Right lobe of liver (tissue), 4 donors: ENCODE measurements at regions not wholly inside any gene's neighbourhood (a gene's known extent, or its start where the extent isn't known, plus 50 kb on each side); places are given as distances from the start of the nearest gene placed in this dataset.

Experiments used
- POLR2A ChIP-seq: fragments of 450-650 bp; IDR thresholded peaks from one replicate; pipeline ENCODE4 v1.6.1; 2017; ENCODE audit warnings: antibody characterized with exemption, mild to moderate bottlenecking
- TF ChIP-seq, protein P1 (sequence below), 4 donors: fragments of 200-600 bp in 3 of 4; fragments of 450-650 bp in 1 of 4; IDR thresholded peaks; one replicate each; pipeline versions ENCODE4 v1.5.1 to v1.8.0; 2016 to 2022; ENCODE audit warnings: antibody characterized with exemption in 4 of 4, mild to moderate bottlenecking in 2 of 4
- donor health status: DM: no; HTN: no; CAD: no.
- donor health status: DM: no; HTN: no; CAD: no.
- donor health status: DM: no; HTN: yes; CAD: no.

GRCh38 chr1:230008721-230009120, 58.3 kb upstream of the GALNT2 start:
- TF ChIP-seq POLR2A: no peak
- TF ChIP-seq, protein P1, sequence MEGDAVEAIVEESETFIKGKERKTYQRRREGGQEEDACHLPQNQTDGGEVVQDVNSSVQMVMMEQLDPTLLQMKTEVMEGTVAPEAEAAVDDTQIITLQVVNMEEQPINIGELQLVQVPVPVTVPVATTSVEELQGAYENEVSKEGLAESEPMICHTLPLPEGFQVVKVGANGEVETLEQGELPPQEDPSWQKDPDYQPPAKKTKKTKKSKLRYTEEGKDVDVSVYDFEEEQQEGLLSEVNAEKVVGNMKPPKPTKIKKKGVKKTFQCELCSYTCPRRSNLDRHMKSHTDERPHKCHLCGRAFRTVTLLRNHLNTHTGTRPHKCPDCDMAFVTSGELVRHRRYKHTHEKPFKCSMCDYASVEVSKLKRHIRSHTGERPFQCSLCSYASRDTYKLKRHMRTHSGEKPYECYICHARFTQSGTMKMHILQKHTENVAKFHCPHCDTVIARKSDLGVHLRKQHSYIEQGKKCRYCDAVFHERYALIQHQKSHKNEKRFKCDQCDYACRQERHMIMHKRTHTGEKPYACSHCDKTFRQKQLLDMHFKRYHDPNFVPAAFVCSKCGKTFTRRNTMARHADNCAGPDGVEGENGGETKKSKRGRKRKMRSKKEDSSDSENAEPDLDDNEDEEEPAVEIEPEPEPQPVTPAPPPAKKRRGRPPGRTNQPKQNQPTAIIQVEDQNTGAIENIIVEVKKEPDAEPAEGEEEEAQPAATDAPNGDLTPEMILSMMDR (IDR thresholded peaks at IDR 0.05): no peak
